Uterus (tissue), 3 donors: ENCODE measurements at regions not wholly inside any gene's neighbourhood (a gene's known extent, or its start where the extent isn't known, plus 50 kb on each side); places are given as distances from the start of the nearest gene placed in this dataset.

ENCODE experiments used
- DNase-seq, 2 donors: peaks; one replicate each; pipeline ENCODE4 v3.0.0-alpha.2; 2019 to 2020
- H3K27ac ChIP-seq, 2 donors: fragments of 200-600 bp; sonication (generic); 1 replicate in 1 of 2; 2 replicates in 1 of 2; pipeline ENCODE4 v1.5.1; 2016 to 2018
- H3K27me3 ChIP-seq, 2 donors: fragments of 200-600 bp; sonication (generic); one replicate each; pipeline ENCODE4 v1.5.1; 2018 to 2019; ENCODE audit warnings: control low read depth in 1 of 2
- H3K36me3 ChIP-seq, 2 donors: fragments of 200-600 bp; sonication (generic); one replicate each; pipeline ENCODE4 v1.5.1; 2019; ENCODE audit warnings: control low read depth in 1 of 2
- H3K4me1 ChIP-seq, 2 donors: fragments of 200-600 bp; sonication (generic); one replicate each; pipeline ENCODE4 v1.5.1; 2018 to 2019; ENCODE audit warnings: control low read depth in 1 of 2
- H3K4me3 ChIP-seq, 2 donors: fragments of 200-600 bp; sonication (generic); 1 replicate in 1 of 2; 2 replicates in 1 of 2; pipeline ENCODE4 v1.5.1; 2018 to 2019; ENCODE audit warnings: mild to moderate bottlenecking in 1 of 2
- H3K9me3 ChIP-seq, 2 donors: fragments of 200-600 bp; sonication (generic); one replicate each; pipeline ENCODE4 v1.5.1; 2019; ENCODE audit warnings: control low read depth in 1 of 2
- POLR2A ChIP-seq, 2 donors: fragments of 450-650 bp; IDR thresholded peaks; one replicate each; pipeline ENCODE4 v1.6.1; 2016; ENCODE audit warnings: antibody characterized with exemption in 2 of 2, mild to moderate bottlenecking in 1 of 2, moderate library complexity in 1 of 2
- intact Hi-C: fragments of 100-400 bp; cut with DNase I; formaldehyde crosslinking; loops from one replicate; pipeline ENCODE4 v1.15.1; 2023; ENCODE audit warnings: low total_unique reads
- TF ChIP-seq, protein P1 (sequence below), 4 experiments: fragments of 200-600 bp in 2 of 4; fragments of 450-650 bp in 2 of 4; sonication (generic) in 2 of 4; IDR thresholded peaks; one replicate each; pipeline ENCODE4 v1.5.1; 2016 to 2019; ENCODE audit warnings: antibody characterized with exemption in 4 of 4, mild to moderate bottlenecking in 2 of 4, moderate library complexity in 1 of 4
- donor health status: DM: yes; HTN: yes; CAD: no.

- Histone ChIP-seq H3K27me3 (no peaks in the 10 kb centered on the region), H3K9me3 (no peaks in the 10 kb centered on the region), H3K36me3 (no peaks in the 10 kb centered on the region), H3K27ac (no peak overlapping the region), H3K4me3 (no peak overlapping the region), H3K4me1 (no peaks in the 10 kb centered on the region)
- TF ChIP-seq, protein P1, sequence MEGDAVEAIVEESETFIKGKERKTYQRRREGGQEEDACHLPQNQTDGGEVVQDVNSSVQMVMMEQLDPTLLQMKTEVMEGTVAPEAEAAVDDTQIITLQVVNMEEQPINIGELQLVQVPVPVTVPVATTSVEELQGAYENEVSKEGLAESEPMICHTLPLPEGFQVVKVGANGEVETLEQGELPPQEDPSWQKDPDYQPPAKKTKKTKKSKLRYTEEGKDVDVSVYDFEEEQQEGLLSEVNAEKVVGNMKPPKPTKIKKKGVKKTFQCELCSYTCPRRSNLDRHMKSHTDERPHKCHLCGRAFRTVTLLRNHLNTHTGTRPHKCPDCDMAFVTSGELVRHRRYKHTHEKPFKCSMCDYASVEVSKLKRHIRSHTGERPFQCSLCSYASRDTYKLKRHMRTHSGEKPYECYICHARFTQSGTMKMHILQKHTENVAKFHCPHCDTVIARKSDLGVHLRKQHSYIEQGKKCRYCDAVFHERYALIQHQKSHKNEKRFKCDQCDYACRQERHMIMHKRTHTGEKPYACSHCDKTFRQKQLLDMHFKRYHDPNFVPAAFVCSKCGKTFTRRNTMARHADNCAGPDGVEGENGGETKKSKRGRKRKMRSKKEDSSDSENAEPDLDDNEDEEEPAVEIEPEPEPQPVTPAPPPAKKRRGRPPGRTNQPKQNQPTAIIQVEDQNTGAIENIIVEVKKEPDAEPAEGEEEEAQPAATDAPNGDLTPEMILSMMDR (IDR thresholded peaks at IDR 0.05) = no peak
- TF ChIP-seq POLR2A (IDR thresholded peaks at IDR 0.05) = no peak
- intact Hi-C loops = no loop called here
- no peak for DNase-seq
Measured at GRCh38 chr15:91461377-91461776, 361.3 kb downstream of the SV2B start.

DNA sequence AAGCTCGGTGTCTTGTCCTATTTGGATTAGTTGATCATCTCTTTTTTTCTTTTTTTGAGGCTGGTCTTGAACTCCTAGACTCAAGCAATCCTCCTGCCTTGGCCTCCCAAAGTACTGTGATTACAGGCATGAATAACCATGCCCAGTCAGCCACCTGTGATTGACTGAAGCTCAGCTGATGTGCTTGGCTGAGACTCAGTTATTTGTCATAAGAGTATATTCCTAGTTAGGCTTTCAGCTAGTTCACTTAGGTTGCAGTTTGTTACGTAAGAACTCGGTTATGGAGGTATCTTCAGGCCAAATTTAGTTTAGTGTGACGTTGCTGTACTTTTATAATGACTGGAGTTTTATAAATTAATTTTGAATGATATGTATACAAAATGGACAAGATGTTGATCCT lies 365.0 kb downstream of the SV2B start:
- intact Hi-C loops = no loop called here
- no peaks in the 10 kb centered on the region for H3K27me3 ChIP-seq
- no peak for DNase-seq
- H3K27ac ChIP-seq = no peak overlapping the region
- TF ChIP-seq, protein P1 (IDR thresholded peaks at IDR 0.05) = no peak
- TF ChIP-seq POLR2A (IDR thresholded peaks at IDR 0.05) = no peak
- no peak overlapping the region for H3K4me3 ChIP-seq
- no peaks in the 10 kb centered on the region for H3K4me1 ChIP-seq
- H3K36me3 ChIP-seq = no peaks in the 10 kb centered on the region
- no peaks in the 10 kb centered on the region for H3K9me3 ChIP-seq

- no peaks in the 10 kb centered on the region for H3K9me3 ChIP-seq
- no peaks in the 10 kb centered on the region for H3K4me1 ChIP-seq
- H3K27me3 ChIP-seq = no peaks in the 10 kb centered on the region
- no peak for DNase-seq
- no peak overlapping the region for H3K27ac ChIP-seq
- intact Hi-C loops = no loop called here
- TF ChIP-seq POLR2A (IDR thresholded peaks at IDR 0.05) = no peak
- TF ChIP-seq, protein P1 (IDR thresholded peaks at IDR 0.05) = no peak
- no peaks in the 10 kb centered on the region for H3K36me3 ChIP-seq
- no peak overlapping the region for H3K4me3 ChIP-seq
Measured at GRCh38 chr15:91465696-91466095, 365.6 kb downstream of the SV2B start.

GRCh38 chr15:91468871-91469580 lies 369.0 kb downstream of the SV2B start:
- no peak for DNase-seq
- intact Hi-C loops = no loop called here
- no peaks in the 10 kb centered on the region for H3K27me3 ChIP-seq
- TF ChIP-seq POLR2A (IDR thresholded peaks at IDR 0.05) = no peak
- TF ChIP-seq, protein P1 (IDR thresholded peaks at IDR 0.05) = no peak
- H3K4me3 ChIP-seq = no peak overlapping the region
- no peaks in the 10 kb centered on the region for H3K9me3 ChIP-seq
- H3K27ac ChIP-seq = no peak overlapping the region
- no peaks in the 10 kb centered on the region for H3K36me3 ChIP-seq
- H3K4me1 ChIP-seq = no peaks in the 10 kb centered on the region

DNA sequence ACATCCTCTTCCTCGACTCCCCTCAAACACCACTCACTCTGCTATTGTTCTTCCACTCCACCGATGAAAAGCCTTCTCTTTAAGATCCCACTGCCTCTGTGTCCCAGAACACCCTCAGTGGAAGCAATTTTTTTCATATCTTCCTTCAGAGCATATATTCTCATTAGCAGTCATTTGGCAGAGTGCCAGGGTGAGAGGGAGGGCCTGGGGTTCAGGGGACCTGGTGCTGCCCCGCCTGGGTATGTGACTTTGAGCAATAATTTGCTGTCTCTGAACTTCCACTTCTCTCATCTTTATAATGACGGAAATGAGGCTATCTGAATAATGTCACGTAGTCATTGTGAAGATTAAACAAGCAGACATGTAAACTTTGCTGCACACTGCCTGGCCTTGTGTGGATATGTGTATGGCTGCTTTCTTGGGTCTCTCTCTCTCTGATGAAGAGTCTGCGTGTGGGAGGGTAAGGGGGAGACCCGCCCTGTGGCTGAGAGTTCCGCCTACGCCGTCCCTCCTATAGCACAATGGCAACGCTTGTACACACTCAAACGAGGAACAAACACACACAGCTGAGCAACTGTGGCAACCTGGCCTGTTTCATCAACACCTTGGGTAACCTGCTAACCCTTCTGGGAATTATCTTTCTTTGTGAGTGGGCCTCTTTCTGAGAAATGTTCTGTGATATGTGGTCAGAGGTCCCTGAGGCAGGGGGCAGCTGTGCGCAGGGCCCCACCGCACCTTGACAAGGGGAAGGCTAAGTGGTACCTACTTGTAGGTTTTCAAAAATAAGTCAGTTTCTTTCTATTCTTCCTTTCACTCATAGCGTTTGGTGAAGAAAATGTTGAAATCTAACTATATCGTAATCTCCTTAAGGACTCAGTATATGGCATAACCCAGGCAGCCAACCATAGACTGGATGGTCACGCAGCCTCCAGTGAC lies 369.8 kb downstream of the SV2B start:
- intact Hi-C loops = no loop called here
- no peak for DNase-seq
- Histone ChIP-seq H3K36me3 (peaks cover 0 to under 1% of the 10 kb centered on the region in 2 donors), H3K27ac (no peak overlapping the region), H3K27me3 (no peaks in the 10 kb centered on the region), H3K4me3 (no peak overlapping the region), H3K4me1 (no peaks in the 10 kb centered on the region), H3K9me3 (no peaks in the 10 kb centered on the region)
- TF ChIP-seq, protein P1 (IDR thresholded peaks at IDR 0.05) = no peak
- no peak for TF ChIP-seq POLR2A (IDR thresholded peaks at IDR 0.05)
